OCI-LY1 (cell line): ENCODE measurements at regions not wholly inside any gene's neighbourhood (a gene's known extent, or its start where the extent isn't known, plus 50 kb on each side); places are given as distances from the start of the nearest gene placed in this dataset.

Source experiments
- CTCF ChIP-seq: fragments of 200-600 bp; sonication (generic), shearing (Covaris generic); IDR thresholded peaks from 2 replicates; pipeline ENCODE4 v1.5.1; 2017; ENCODE audit warnings: mild to moderate bottlenecking, antibody characterized with exemption, low read length, moderate library complexity, mixed read lengths
- EZH2 ChIP-seq: fragments of 200-600 bp; sonication (generic), shearing (Covaris generic); IDR thresholded peaks from 2 replicates; pipeline ENCODE4 v1.8.0; 2017; ENCODE audit warnings: borderline replicate concordance, mixed run types, mild to moderate bottlenecking, antibody characterized with exemption, low read length, moderate library complexity, mixed read lengths

DNA sequence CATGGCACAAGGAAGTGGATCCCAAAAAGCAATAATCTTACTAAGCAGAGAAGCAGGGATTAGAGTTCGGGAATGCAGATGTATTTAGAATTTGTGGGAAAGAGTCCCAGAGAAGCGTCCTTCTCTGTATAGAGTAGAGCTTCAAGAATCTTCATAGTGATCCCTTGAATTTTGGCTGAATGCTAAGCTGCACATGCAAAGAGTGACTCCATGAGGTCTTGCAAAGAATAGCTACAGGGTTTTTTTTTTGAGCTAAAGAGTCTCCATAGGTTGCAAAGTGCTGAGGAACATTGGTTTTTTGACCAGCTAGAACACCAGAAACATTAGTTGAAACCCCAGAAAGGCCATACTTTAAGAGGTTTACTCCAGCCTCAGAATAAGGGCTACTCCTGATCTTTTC, 206.7 kb downstream of the CTH start:
- TF ChIP-seq CTCF (no peak), EZH2 (no peak)
